Fibroblast of lung (primary cell): ENCODE measurements at regions not wholly inside any gene's neighbourhood (a gene's known extent, or its start where the extent isn't known, plus 50 kb on each side); places are given as distances from the start of the nearest gene placed in this dataset.

ENCODE experiments used
- EZH2 ChIP-seq: IDR thresholded peaks from 2 replicates; pipeline ENCODE4 v1.5.1; 2012; ENCODE audit warnings: low read length, control low read depth, mild to moderate bottlenecking; ENCODE audit errors: missing control alignments
- TF ChIP-seq, protein P1 (sequence below), 2 donors: IDR thresholded peaks in 1 of 2; conservative IDR thresholded peaks in 1 of 2; 1 replicate in 1 of 2; 2 replicates in 1 of 2; pipeline ENCODE4 v1.5.1; 2011 to 2012; ENCODE audit warnings: low read length in 2 of 2, control low read depth in 1 of 2, inconsistent platforms in 1 of 2, low read depth in 1 of 2, mild to moderate bottlenecking in 1 of 2

- TF ChIP-seq, protein P1, sequence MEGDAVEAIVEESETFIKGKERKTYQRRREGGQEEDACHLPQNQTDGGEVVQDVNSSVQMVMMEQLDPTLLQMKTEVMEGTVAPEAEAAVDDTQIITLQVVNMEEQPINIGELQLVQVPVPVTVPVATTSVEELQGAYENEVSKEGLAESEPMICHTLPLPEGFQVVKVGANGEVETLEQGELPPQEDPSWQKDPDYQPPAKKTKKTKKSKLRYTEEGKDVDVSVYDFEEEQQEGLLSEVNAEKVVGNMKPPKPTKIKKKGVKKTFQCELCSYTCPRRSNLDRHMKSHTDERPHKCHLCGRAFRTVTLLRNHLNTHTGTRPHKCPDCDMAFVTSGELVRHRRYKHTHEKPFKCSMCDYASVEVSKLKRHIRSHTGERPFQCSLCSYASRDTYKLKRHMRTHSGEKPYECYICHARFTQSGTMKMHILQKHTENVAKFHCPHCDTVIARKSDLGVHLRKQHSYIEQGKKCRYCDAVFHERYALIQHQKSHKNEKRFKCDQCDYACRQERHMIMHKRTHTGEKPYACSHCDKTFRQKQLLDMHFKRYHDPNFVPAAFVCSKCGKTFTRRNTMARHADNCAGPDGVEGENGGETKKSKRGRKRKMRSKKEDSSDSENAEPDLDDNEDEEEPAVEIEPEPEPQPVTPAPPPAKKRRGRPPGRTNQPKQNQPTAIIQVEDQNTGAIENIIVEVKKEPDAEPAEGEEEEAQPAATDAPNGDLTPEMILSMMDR (conservative IDR thresholded peaks at IDR 0.05 in 1 of 2, IDR thresholded peaks at IDR 0.05 in 1 of 2; ENCODE audit: low read depth in 1 of 2, low read length in 2 of 2) = no peak
- TF ChIP-seq EZH2 = no peak
Observed at GRCh38 chr16:77033516-77033915, 157.5 kb upstream of the MON1B start.
